A549 (cell line): ENCODE measurements at regions not wholly inside any gene's neighbourhood (a gene's known extent, or its start where the extent isn't known, plus 50 kb on each side); places are given as distances from the start of the nearest gene placed in this dataset.

Source experiments
- ATAC-seq, 2 experiments: fragments of 200-7000 bp in 1 of 2; fragments of >200 bp in 1 of 2; cut with Nextera tagmentation in 1 of 2; cut with Tn5 transposase in 1 of 2; 3 replicates each; pipeline versions ENCODE4 v1.8.0 to v1.9.1; 2018 to 2020; ENCODE audit warnings: mild to moderate bottlenecking in 1 of 2, moderate library complexity in 1 of 2
- CTCF ChIA-PET: fragments of 300-600 bp; sonication (Branson Sonifier 250); formaldehyde crosslinking; extraction: SDS; loops from one replicate; lab custom pipeline; 2021; ENCODE audit warnings: antibody characterized with exemption, inconsistent platforms; lab: Yijun Ruan, JAX
- POLR2A ChIA-PET: fragments of 350-600 bp; formaldehyde crosslinking; extraction: SDS; loops from one replicate; lab custom pipeline; 2021; ENCODE audit warnings: antibody characterized with exemption, inconsistent platforms; lab: Yijun Ruan, JAX
- DNase-seq, 2 experiments: peaks; one replicate each; pipeline versions ENCODE4 v3.0.0 to v3.0.0-alpha.2; 2011 to 2016; ENCODE audit warnings: low read depth in 1 of 2, low spot score in 1 of 2
- FAIRE-seq: peaks from 2 replicates; lab custom pipeline; 2011; peaks lifted over from hg19 to GRCh38; lab: Jason Lieb, UNC
- H3K27ac ChIP-seq, 2 experiments: fragments of >200 bp; sonication (Bioruptor Twin); formaldehyde crosslinking; 3 replicates each; pipeline ENCODE4 v1.5.1; 2016 to 2017
- H3K4me1 ChIP-seq: fragments of >200 bp; sonication (Bioruptor Twin); formaldehyde crosslinking; 3 replicates; pipeline ENCODE4 v1.6.1; 2016
- H3K4me2 ChIP-seq: fragments of >200 bp; sonication (Bioruptor Twin); formaldehyde crosslinking; 3 replicates; pipeline ENCODE4 v1.6.1; 2016
- H3K4me3 ChIP-seq: fragments of >200 bp; sonication (Bioruptor Twin); formaldehyde crosslinking; 3 replicates; pipeline ENCODE4 v1.5.1; 2016
- H3K9me3 ChIP-seq: fragments of >200 bp; sonication (Bioruptor Twin); formaldehyde crosslinking; 3 replicates; pipeline ENCODE4 v1.6.1; 2016
- ATOH8 ChIP-seq: fragments of 250-450 bp; sonication (Bioruptor Pico); IDR thresholded peaks from 2 replicates; pipeline ENCODE4 v1.5.0; 2020; ENCODE audit warnings: low read depth, mild to moderate bottlenecking, moderate library complexity
- CHD2 ChIP-seq: fragments of 150-350 bp; IDR thresholded peaks from 2 replicates; pipeline ENCODE4 v1.6.1; 2014; ENCODE audit warnings: low read length; ENCODE audit not compliant: partially characterized antibody
- E2F6 ChIP-seq: IDR thresholded peaks from 2 replicates; pipeline ENCODE4 v1.6.1; 2012; ENCODE audit warnings: low read depth, borderline replicate concordance
- EHMT2 ChIP-seq: fragments of 200-600 bp; sonication (generic); IDR thresholded peaks from 2 replicates; pipeline ENCODE4 v1.6.1; 2016; ENCODE audit warnings: antibody characterized with exemption, low read depth, mild to moderate bottlenecking, moderate library complexity
- ESRRA ChIP-seq: fragments of 150-350 bp; IDR thresholded peaks from 2 replicates; pipeline ENCODE4 v1.6.1; 2014; ENCODE audit warnings: mild to moderate bottlenecking, low read length, borderline replicate concordance
- HDAC2 ChIP-seq: fragments of 200-600 bp; sonication (generic); IDR thresholded peaks from 2 replicates; pipeline ENCODE4 v1.6.1; 2016
- KDM1A ChIP-seq: fragments of 200-600 bp; sonication (generic); IDR thresholded peaks from 2 replicates; pipeline ENCODE4 v1.6.1; 2016; ENCODE audit warnings: low read depth, mild to moderate bottlenecking
- KDM5A ChIP-seq: fragments of 200-600 bp; sonication (generic); IDR thresholded peaks from 2 replicates; pipeline ENCODE4 v1.6.1; 2016; ENCODE audit warnings: antibody characterized with exemption, mild to moderate bottlenecking
- MAFK ChIP-seq: fragments of 450-650 bp; IDR thresholded peaks from 2 replicates; pipeline ENCODE4 v1.6.1; 2014; ENCODE audit not compliant: partially characterized antibody
- MAZ ChIP-seq: fragments of 150-350 bp; IDR thresholded peaks from 2 replicates; pipeline ENCODE4 v1.6.1; 2014; ENCODE audit warnings: antibody characterized with exemption, low read depth, low read length, borderline replicate concordance
- MYC ChIP-seq: IDR thresholded peaks from 2 replicates; pipeline ENCODE4 v1.6.1; 2012; ENCODE audit warnings: mild to moderate bottlenecking, inconsistent platforms, low read length, improper control_type of control experiment, borderline replicate concordance
- NR3C1 ChIP-seq: fragments of >200 bp; sonication (Bioruptor Twin); formaldehyde crosslinking; IDR thresholded peaks from 3 replicates; pipeline ENCODE4 v1.6.1; 2017
- PHF8 ChIP-seq: fragments of 200-600 bp; sonication (generic); IDR thresholded peaks from 2 replicates; pipeline ENCODE4 v1.6.1; 2016; ENCODE audit warnings: low read depth, mild to moderate bottlenecking, antibody characterized with exemption, moderate library complexity, borderline replicate concordance
- RARB ChIP-seq: fragments of 250-450 bp; sonication (Bioruptor Pico); IDR thresholded peaks from 2 replicates; pipeline ENCODE4 v1.8.0; 2021; ENCODE audit warnings: mild to moderate bottlenecking, moderate library complexity
- RCOR1 ChIP-seq: fragments of 150-350 bp; IDR thresholded peaks from 2 replicates; pipeline ENCODE4 v1.6.1; 2014; ENCODE audit warnings: antibody characterized with exemption, low read length, low read depth
- RNF2 ChIP-seq: fragments of 200-600 bp; sonication (generic); IDR thresholded peaks from 2 replicates; pipeline ENCODE4 v1.6.1; 2016; ENCODE audit warnings: low read depth, mild to moderate bottlenecking, antibody characterized with exemption, moderate library complexity, borderline replicate concordance
- TFCP2L1 ChIP-seq: fragments of 250-450 bp; sonication (Bioruptor Pico); IDR thresholded peaks from 2 replicates; pipeline ENCODE4 v1.5.0; 2021; ENCODE audit warnings: mild to moderate bottlenecking
- USF2 ChIP-seq: fragments of 450-650 bp; IDR thresholded peaks from 2 replicates; pipeline ENCODE4 v1.6.1; 2014; ENCODE audit warnings: antibody characterized with exemption
- ZC3H11A ChIP-seq: fragments of 450-650 bp; IDR thresholded peaks from 2 replicates; pipeline ENCODE4 v1.6.1; 2014; ENCODE audit warnings: antibody characterized with exemption, mild to moderate bottlenecking
- ZFP36 ChIP-seq: fragments of 450-650 bp; IDR thresholded peaks from 2 replicates; pipeline ENCODE4 v1.6.1; 2014; ENCODE audit warnings: borderline replicate concordance; ENCODE audit not compliant: partially characterized antibody
- ZSCAN20 ChIP-seq: fragments of 250-450 bp; sonication (Bioruptor Pico); IDR thresholded peaks from 2 replicates; pipeline ENCODE4 v1.8.0; 2022; ENCODE audit warnings: mild to moderate bottlenecking, moderate library complexity
- WGBS: methylation state at CpG from one replicate; pipeline ENCODE4 v1.1.6; 2017; ENCODE audit errors: missing lambda C conversion rate; 5-methylcytosine and 5-hydroxymethylcytosine counted together

- FAIRE-seq (no peak), ATAC-seq (no peak), DNase-seq (no peak)
- H3K9me3 ChIP-seq: no peaks in the 10 kb centered on the region
- no peak overlapping the region for H3K4me2 ChIP-seq
- CTCF ChIA-PET: interaction anchor here (1.6 kb wide), 1 partner anchor 53 kb away, joined by 3 read pairs; no protein-coding TSS in a partner anchor
- TF ChIP-seq TFCP2L1 (CRISPR knock-in tag) (no peak), RCOR1 (no peak), MAFK (no peak), ATOH8 (no peak), E2F6 (no peak), RNF2 (no peak)
- no peaks in the 10 kb centered on the region for H3K4me1 ChIP-seq
- no peak overlapping the region for H3K4me3 ChIP-seq
- 62% methylated on average over 13 of the region's 26 CpGs for WGBS
- POLR2A ChIA-PET: no interaction called here
- no peak overlapping the region for H3K27ac ChIP-seq
Observed at GRCh38 chr6:169940481-169941271, 189.3 kb downstream of the ERMARD start.

- no peak for DNase-seq
- no peak for TF ChIP-seq KDM1A
- no peak for TF ChIP-seq ZSCAN20
- TF ChIP-seq MAZ: no peak
- TF ChIP-seq MYC: no peak
- no peak for TF ChIP-seq ZC3H11A
- no peak for TF ChIP-seq HDAC2
- no peak for TF ChIP-seq USF2
- TF ChIP-seq KDM5A: no peak
- no peak for TF ChIP-seq RARB (CRISPR knock-in tag)
- TF ChIP-seq CHD2: no peak
- no peak for TF ChIP-seq ZFP36
- TF ChIP-seq ESRRA: no peak
- TF ChIP-seq PHF8: no peak
- TF ChIP-seq NR3C1: no peak
- TF ChIP-seq ATOH8: no peak
- TF ChIP-seq EHMT2: no peak
- TF ChIP-seq, all 56 proteins: peak for 0
- no peaks in the 10 kb centered on the region for H3K9me3 ChIP-seq
- H3K4me1 ChIP-seq: no peaks in the 10 kb centered on the region
- H3K4me3 ChIP-seq: no peak overlapping the region
- ATAC-seq (no peak), FAIRE-seq (no peak)
- ChIA-PET CTCF (interaction anchor here (0.6 to 1.0 kb wide), 2 partner anchors 9 to 591 kb away, joined by 3 to 4 read pairs; no protein-coding TSS in a partner anchor), POLR2A (no interaction called here)
- no peak overlapping the region for H3K27ac ChIP-seq
- no peak overlapping the region for H3K4me2 ChIP-seq
- WGBS: 82% methylated on average over 30 of the region's 32 CpGs
Observed at GRCh38 chr6:169939554-169940164, 188.2 kb downstream of the ERMARD start.
